ENCODE measurements at regions not wholly inside any gene's neighbourhood (a gene's known extent, or its start where the extent isn't known, plus 50 kb on each side); places are given as distances from the start of the nearest gene placed in this dataset.

GRCh38 chr3:181183764-181184163, 194.2 kb upstream of the DNAJC19 start:
- ChIA-PET POLR2A (ENCODE audit: partially characterized antibody) (no interaction called here), CTCF (ENCODE audit: partially characterized antibody) (interaction anchor here (2.0 kb wide), 1 partner anchor 16 kb away, joined by 7 read pairs; no protein-coding TSS in a partner anchor)
- Histone ChIP-seq H3K4me3 (ENCODE audit: extremely low read depth in 1 of 4, insufficient read depth in 2 of 4, low read depth in 3 of 4, low read length in 4 of 4) (no peak overlapping the region), H2AK5ac (ENCODE audit: low read depth, low read length) (no peak overlapping the region), H4K8ac (ENCODE audit: extremely low read depth, insufficient read depth, low read length) (no peak overlapping the region), H2AFZ (ENCODE audit: low read length) (no peak overlapping the region), H2BK20ac (ENCODE audit: low read length) (no peak overlapping the region), H2BK120ac (replicated peaks; ENCODE audit: low read depth, low read length) (no peak overlapping the region), H3K18ac (ENCODE audit: extremely low read depth, low read length) (no peak overlapping the region), H3K4me2 (ENCODE audit: insufficient read depth in 1 of 2, low read depth in 2 of 2, low read length in 2 of 2) (no peak overlapping the region), H3K27me3 (replicated peaks in 1 of 4; ENCODE audit: control insufficient read depth in 3 of 4, extremely low read depth in 1 of 4, insufficient read depth in 3 of 4, low read length in 3 of 4) (no peaks in the 10 kb centered on the region), H4K91ac (replicated peaks; ENCODE audit: insufficient read length, low read length) (no peak overlapping the region), H3K4me1 (replicated peaks in 1 of 4; ENCODE audit: control insufficient read depth in 3 of 4, insufficient read depth in 4 of 4, low read length in 3 of 4) (no peaks in the 10 kb centered on the region), H2BK5ac (ENCODE audit: low read depth, low read length) (no peak overlapping the region), H3K79me1 (ENCODE audit: low read depth, low read length) (no peaks in the 10 kb centered on the region; the same call in 1 of the 2 replicates), H4K5ac (ENCODE audit: insufficient read length, low read depth, low read length) (no peak overlapping the region), H3K14ac (ENCODE audit: insufficient read length) (no peak overlapping the region), H4K20me1 (replicated peaks in 1 of 2; ENCODE audit: control insufficient read depth in 1 of 2, insufficient read depth in 2 of 2, low read length in 2 of 2) (no peaks in the 10 kb centered on the region), H3K36me3 (ENCODE audit: control insufficient read depth in 2 of 4, insufficient read depth in 4 of 4, low read length in 3 of 4) (no peaks in the 10 kb centered on the region), H3K79me2 (ENCODE audit: control insufficient read depth in 1 of 2, insufficient read depth in 2 of 2, low read length in 2 of 2) (no peaks in the 10 kb centered on the region), H3K4ac (replicated peaks; ENCODE audit: insufficient read length, low read depth, low read length) (no peak overlapping the region), H2BK15ac (ENCODE audit: low read length) (no peak overlapping the region), H3K27ac (ENCODE audit: low read depth, low read length) (no peak overlapping the region), H3K23me2 (ENCODE audit: low read depth, low read length) (no peaks in the 10 kb centered on the region), H3K56ac (replicated peaks; ENCODE audit: insufficient read length, low read depth, low read length) (no peak overlapping the region), H3K9ac (replicated peaks in 1 of 4; ENCODE audit: extremely low read depth in 1 of 4, low read depth in 3 of 4, low read length in 3 of 4) (no peak overlapping the region), H3K23ac (ENCODE audit: insufficient read length) (no peak overlapping the region), H3K9me3 (ENCODE audit: insufficient read depth in 2 of 2, low read depth in 1 of 2, low read length in 1 of 2) (peaks cover 0 to 6% of the 10 kb centered on the region in 2 experiments; a peak in 1 of 4 replicates), H2BK12ac (ENCODE audit: low read depth, low read length) (no peak overlapping the region)
- DNase-seq (ENCODE audit: low read depth in 1 of 2, low spot score in 2 of 2): no peak
- no peak for FAIRE-seq
- 95% methylated on average over 1 of the region's 1 CpG; no CpG with 5 or more reads in 1 of the 2 experiments for WGBS, 2 experiments (ENCODE audit: extremely low coverage in 1 of 2, insufficient coverage in 1 of 2, insufficient read length in 1 of 2, insufficient replicate concordance in 2 of 2, low coverage in 1 of 2, low lambda C conversion rate in 2 of 2, missing lambda C conversion rate in 1 of 2)
- no peak for TF ChIP-seq NANOG (IDR thresholded peaks at IDR 0.05; ENCODE audit: insufficient read depth, low read depth, low read length, poor library complexity, severe bottlenecking)
- no peak for TF ChIP-seq SIRT6 (IDR thresholded peaks at IDR 0.05; ENCODE audit: low read length)
- TF ChIP-seq GABPA (IDR thresholded peaks at IDR 0.05; ENCODE audit: borderline replicate concordance, insufficient read depth, low read length): no peak
- no peak for TF ChIP-seq SIX5 (IDR thresholded peaks at IDR 0.05; ENCODE audit: low read depth, low read length)
- TF ChIP-seq EZH2 (IDR thresholded peaks at IDR 0.05; ENCODE audit: low read depth, low read length, severe bottlenecking): no peak
- TF ChIP-seq CHD1 (IDR thresholded peaks at IDR 0.05; ENCODE audit: low read depth, low read length): no peak
- TF ChIP-seq SP1 (IDR thresholded peaks at IDR 0.05; ENCODE audit: low read depth, low read length): no peak
- no peak for TF ChIP-seq NRF1 (IDR thresholded peaks at IDR 0.05; ENCODE audit: low read depth, low read length)
- no peak for TF ChIP-seq EP300 (IDR thresholded peaks at IDR 0.05; ENCODE audit: borderline replicate concordance in 1 of 2, low read depth in 2 of 2, low read length in 2 of 2)
- TF ChIP-seq BRCA1 (IDR thresholded peaks at IDR 0.05; ENCODE audit: low read depth, low read length): no peak
- no peak for TF ChIP-seq CTBP2 (IDR thresholded peaks at IDR 0.05; ENCODE audit: borderline replicate concordance, insufficient read depth, insufficient read length, low read length)
- no peak for TF ChIP-seq TBP (IDR thresholded peaks at IDR 0.05; ENCODE audit: low read depth, low read length)
- TF ChIP-seq SAP30 (IDR thresholded peaks at IDR 0.05; ENCODE audit: insufficient read depth, insufficient replicate concordance, low read length): no peak
- no peak for TF ChIP-seq SUZ12 (IDR thresholded peaks at IDR 0.05; ENCODE audit: low read length)
- no peak for TF ChIP-seq ASH2L (IDR thresholded peaks at IDR 0.05; ENCODE audit: low read length)
